K562 (cell line): ENCODE measurements at regions not wholly inside any gene's neighbourhood (a gene's known extent, or its start where the extent isn't known, plus 50 kb on each side); places are given as distances from the start of the nearest gene placed in this dataset.
A peak's percentile ranks its signal among the peaks of the same experiment; 100 is the strongest.

Experiments
- DACH1 ChIP-seq: fragments of 450-650 bp; IDR thresholded peaks from 2 replicates; pipeline ENCODE4 v1.6.1; 2018; ENCODE audit not compliant: partially characterized antibody
- FOS ChIP-seq: IDR thresholded peaks from 3 replicates; pipeline ENCODE4 v1.6.1; 2011; ENCODE audit not compliant: insufficient read length; ENCODE audit errors: extremely low read depth
- FOXA3 ChIP-seq, 2 experiments: fragments of 450-650 bp in 1 of 2; sonication (generic) in 1 of 2; formaldehyde crosslinking; IDR thresholded peaks in 1 of 2; conservative IDR thresholded peaks in 1 of 2; 2 replicates each; pipeline versions ENCODE4 v1.4.0 to v1.8.0; 2020 to 2022; ENCODE audit warnings: mild to moderate bottlenecking in 2 of 2, missing genetic modification reagents in 1 of 2
- MEF2D ChIP-seq: conservative IDR thresholded peaks from 2 replicates; pipeline ENCODE4 v1.6.1; 2016; ENCODE audit warnings: low read depth, missing genetic modification characterization, missing compliant biosample characterization
- MLX ChIP-seq, 2 experiments: fragments of 450-650 bp in 1 of 2; sonication (generic) in 1 of 2; formaldehyde crosslinking; conservative IDR thresholded peaks; 2 replicates each; pipeline versions ENCODE4 v1.4.0 to v1.8.1; 2020 to 2022; ENCODE audit warnings: mild to moderate bottlenecking in 1 of 2, missing genetic modification reagents in 1 of 2
- NFYB ChIP-seq: IDR thresholded peaks from 2 replicates; pipeline ENCODE4 v1.6.1; 2011; ENCODE audit warnings: mild to moderate bottlenecking, moderate library complexity; ENCODE audit not compliant: insufficient read length; ENCODE audit errors: extremely low read depth
- PCBP2 ChIP-seq: fragments of 200-400 bp; formaldehyde crosslinking; IDR thresholded peaks from 2 replicates; pipeline ENCODE4 v1.6.1; 2018; ENCODE audit warnings: low read length, low read depth, mild to moderate bottlenecking, moderate library complexity; ENCODE audit not compliant: poor library complexity, severe bottlenecking
- UBTF ChIP-seq, 2 experiments: IDR thresholded peaks; 2 replicates each; pipeline ENCODE4 v1.6.1; 2012; ENCODE audit warnings: improper control_type of control experiment in 2 of 2, low read depth in 2 of 2, low read length in 2 of 2, borderline replicate concordance in 1 of 2
- TF ChIP-seq, protein P1 (sequence below): sonication (generic); formaldehyde crosslinking; IDR thresholded peaks from 2 replicates; pipeline ENCODE4 v1.8.0; 2023; ENCODE audit warnings: mild to moderate bottlenecking, missing genetic modification reagents
- TF ChIP-seq, protein P2 (sequence below): sonication (generic); formaldehyde crosslinking; IDR thresholded peaks from 2 replicates; pipeline ENCODE4 v1.5.0; 2020; ENCODE audit warnings: missing genetic modification reagents

- TF ChIP-seq, protein P1, sequence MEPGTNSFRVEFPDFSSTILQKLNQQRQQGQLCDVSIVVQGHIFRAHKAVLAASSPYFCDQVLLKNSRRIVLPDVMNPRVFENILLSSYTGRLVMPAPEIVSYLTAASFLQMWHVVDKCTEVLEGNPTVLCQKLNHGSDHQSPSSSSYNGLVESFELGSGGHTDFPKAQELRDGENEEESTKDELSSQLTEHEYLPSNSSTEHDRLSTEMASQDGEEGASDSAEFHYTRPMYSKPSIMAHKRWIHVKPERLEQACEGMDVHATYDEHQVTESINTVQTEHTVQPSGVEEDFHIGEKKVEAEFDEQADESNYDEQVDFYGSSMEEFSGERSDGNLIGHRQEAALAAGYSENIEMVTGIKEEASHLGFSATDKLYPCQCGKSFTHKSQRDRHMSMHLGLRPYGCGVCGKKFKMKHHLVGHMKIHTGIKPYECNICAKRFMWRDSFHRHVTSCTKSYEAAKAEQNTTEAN (CRISPR knock-in tag) = no peak
- TF ChIP-seq NFYB (peak; percentile 11), MEF2D (no peak), FOXA3 (CRISPR knock-in tag; conservative IDR thresholded peaks at IDR 0.05 in 1 of 2, IDR thresholded peaks at IDR 0.05 in 1 of 2) (no peak), PCBP2 (no peak), MLX (CRISPR knock-in tag; conservative IDR thresholded peaks at IDR 0.05) (no peak), UBTF (IDR thresholded peaks at IDR 0.05; ENCODE audit: borderline replicate concordance in 1 of 2, low read depth in 2 of 2, low read length in 2 of 2) (no peak), FOS (peak; percentile 3), DACH1 (no peak)
- TF ChIP-seq, protein P2, sequence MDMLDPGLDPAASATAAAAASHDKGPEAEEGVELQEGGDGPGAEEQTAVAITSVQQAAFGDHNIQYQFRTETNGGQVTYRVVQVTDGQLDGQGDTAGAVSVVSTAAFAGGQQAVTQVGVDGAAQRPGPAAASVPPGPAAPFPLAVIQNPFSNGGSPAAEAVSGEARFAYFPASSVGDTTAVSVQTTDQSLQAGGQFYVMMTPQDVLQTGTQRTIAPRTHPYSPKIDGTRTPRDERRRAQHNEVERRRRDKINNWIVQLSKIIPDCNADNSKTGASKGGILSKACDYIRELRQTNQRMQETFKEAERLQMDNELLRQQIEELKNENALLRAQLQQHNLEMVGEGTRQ (CRISPR knock-in tag) = peak; percentile 12; the same call in 1 of the 2 replicates
Measured at GRCh38 chr18:49663899-49664890, 102.3 kb downstream of the LIPG start (continued).
